HCT116 (cell line): ENCODE measurements at regions not wholly inside any gene's neighbourhood (a gene's known extent, or its start where the extent isn't known, plus 50 kb on each side); places are given as distances from the start of the nearest gene placed in this dataset.

ENCODE experiments used
- ATAC-seq: fragments of 200-7000 bp; cut with Tn5 transposase; 2 replicates; pipeline ENCODE4 v1.9.1; 2020; ENCODE audit warnings: mild to moderate bottlenecking, moderate library complexity
- BruUV-seq: library from RNA; stranded (reverse); fragments of 400-500 nt; replicated peaks from 2 replicates; lab custom pipeline; 2021; lab: Mats Ljungman, UMichigan
- CTCF ChIA-PET: fragments of 300-600 bp; sonication (Branson Sonifier 250); formaldehyde crosslinking; loops from one replicate; lab custom pipeline; 2021; ENCODE audit warnings: antibody characterized with exemption; lab: Charles Lee
- POLR2A ChIA-PET: fragments of 300-600, 350-600 bp; sonication (Branson Sonifier 250); formaldehyde crosslinking; loops from one replicate; lab custom pipeline; 2021; ENCODE audit warnings: antibody characterized with exemption; lab: Charles Lee
- RAD21 ChIA-PET, 2 experiments: fragments of 300-600 bp; sonication (Branson Sonifier 250); formaldehyde crosslinking; loops; one replicate each; lab custom pipeline; 2023; ENCODE audit warnings: low total read pairs in 2 of 2; ENCODE audit not compliant: uncharacterized antibody in 2 of 2, unreplicated experiment in 2 of 2, low non-redundant PET in 1 of 2; lab: Charles Lee
- DNase-seq: peaks from one replicate; pipeline ENCODE4 v3.0.0-alpha.2; 2010; ENCODE audit warnings: low read depth, low spot score
- H2AFZ ChIP-seq: fragments of 200-600 bp; shearing (Covaris generic), sonication (generic); 2 replicates; pipeline ENCODE4 v1.6.1; 2017; ENCODE audit warnings: low read depth, mixed run types, mixed read lengths, antibody characterized with exemption, low read length; ENCODE audit not compliant: poor library complexity, severe bottlenecking
- H3K27ac ChIP-seq: 2 replicates; pipeline ENCODE4 v1.5.1; 2012; ENCODE audit warnings: low read depth, low read length
- H3K27me3 ChIP-seq: fragments of 200-600 bp; sonication (generic); 2 replicates; pipeline ENCODE4 v1.6.1; 2016; ENCODE audit warnings: mixed run types, low read length, mixed read lengths; ENCODE audit not compliant: insufficient read depth
- H3K36me3 ChIP-seq, 2 experiments: fragments of 200-500 bp in 1 of 2; fragments of 200-600 bp in 1 of 2; sonication (Bioruptor generic) in 1 of 2; sonication (generic) in 1 of 2; 2 replicates each; pipeline versions ENCODE4 v1.5.1 to v1.6.1; 2014 to 2016; ENCODE audit warnings: low read length in 2 of 2, inconsistent platforms in 1 of 2, mixed read lengths in 1 of 2, mixed run types in 1 of 2; ENCODE audit not compliant: insufficient read depth in 2 of 2, control insufficient read depth in 1 of 2
- H3K4me1 ChIP-seq, 2 experiments: fragments of 200-600 bp in 1 of 2; sonication (generic) in 1 of 2; 2 replicates each; pipeline versions ENCODE4 v1.5.1 to v1.6.1; 2012 to 2017; ENCODE audit warnings: low read length in 2 of 2, inconsistent platforms in 1 of 2, mild to moderate bottlenecking in 1 of 2, mixed read lengths in 1 of 2, mixed run types in 1 of 2, moderate library complexity in 1 of 2; ENCODE audit not compliant: insufficient read depth in 2 of 2, control insufficient read depth in 1 of 2
- H3K4me2 ChIP-seq: fragments of 200-600 bp; sonication (generic); 2 replicates; pipeline ENCODE4 v1.6.1; 2017; ENCODE audit warnings: mixed run types, low read length, mixed read lengths
- H3K4me3 ChIP-seq, 2 experiments: fragments of 200-600 bp in 1 of 2; sonication (generic) in 1 of 2; replicated peaks in 1 of 2; 2 replicates each; pipeline ENCODE4 v1.5.1; 2011 to 2016; ENCODE audit warnings: low read length in 2 of 2, control low read depth in 1 of 2, low read depth in 1 of 2, mild to moderate bottlenecking in 1 of 2, mixed read lengths in 1 of 2, mixed run types in 1 of 2
- H3K79me2 ChIP-seq: fragments of 200-600 bp; sonication (generic); 2 replicates; pipeline ENCODE4 v1.6.1; 2017; ENCODE audit warnings: mild to moderate bottlenecking, mixed run types, low read length, moderate library complexity, mixed read lengths; ENCODE audit not compliant: insufficient read depth
- H3K9ac ChIP-seq: fragments of 200-600 bp; sonication (generic); 2 replicates; pipeline ENCODE4 v1.6.1; 2016; ENCODE audit warnings: low read length, mixed read lengths
- H3K9me2 ChIP-seq: fragments of 200-600 bp; sonication (generic), shearing (Covaris generic); 2 replicates; pipeline ENCODE4 v1.6.1; 2017; ENCODE audit warnings: mixed run types, mild to moderate bottlenecking, moderate library complexity; ENCODE audit not compliant: insufficient read depth
- H3K9me3 ChIP-seq, 2 experiments: fragments of 200-500 bp in 1 of 2; fragments of 200-600 bp in 1 of 2; sonication (Bioruptor generic) in 1 of 2; sonication (generic) in 1 of 2; 2 replicates each; pipeline ENCODE4 v1.6.1; 2014 to 2017; ENCODE audit warnings: low read length in 2 of 2, mixed read lengths in 2 of 2, inconsistent platforms in 1 of 2, low read depth in 1 of 2, mild to moderate bottlenecking in 1 of 2, mixed run types in 1 of 2, moderate library complexity in 1 of 2; ENCODE audit not compliant: control insufficient read depth in 1 of 2, insufficient read depth in 1 of 2
- H4K20me1 ChIP-seq: fragments of 200-600 bp; sonication (generic), shearing (Covaris generic); 2 replicates; pipeline ENCODE4 v1.6.1; 2017; ENCODE audit warnings: mixed run types, mild to moderate bottlenecking, moderate library complexity; ENCODE audit not compliant: insufficient read depth
- CBX3 ChIP-seq: IDR thresholded peaks from 2 replicates; pipeline ENCODE4 v1.6.1; 2012; ENCODE audit warnings: low read depth
- CEBPB ChIP-seq: IDR thresholded peaks from 2 replicates; pipeline ENCODE4 v1.6.1; 2012; ENCODE audit warnings: low read depth
- EGR1 ChIP-seq: IDR thresholded peaks from 2 replicates; pipeline ENCODE4 v1.6.1; 2012; ENCODE audit warnings: low read depth
- ELF1 ChIP-seq: IDR thresholded peaks from 2 replicates; pipeline ENCODE4 v1.6.1; 2012; ENCODE audit warnings: low read depth, borderline replicate concordance
- EZH2 ChIP-seq: fragments of 200-600 bp; sonication (generic); IDR thresholded peaks from 2 replicates; pipeline ENCODE4 v1.6.1; 2017; ENCODE audit warnings: antibody characterized with exemption, mixed run types
- EZH2phosphoT487 ChIP-seq: fragments of 200-600 bp; IDR thresholded peaks from 2 replicates; pipeline ENCODE4 v1.6.1; 2018; ENCODE audit warnings: antibody characterized with exemption, borderline replicate concordance
- FOSL1 ChIP-seq: IDR thresholded peaks from 2 replicates; pipeline ENCODE4 v1.6.1; 2012; ENCODE audit warnings: low read depth
- POLR2A ChIP-seq: IDR thresholded peaks from 2 replicates; pipeline ENCODE4 v1.7.0; 2011; ENCODE audit warnings: borderline replicate concordance; ENCODE audit not compliant: insufficient read depth, insufficient read length; ENCODE audit errors: extremely low read depth
- POLR2AphosphoS5 ChIP-seq: IDR thresholded peaks from 2 replicates; pipeline ENCODE4 v1.6.1; 2011; ENCODE audit warnings: mild to moderate bottlenecking, low read depth, low read length, moderate library complexity
- RAD21 ChIP-seq: IDR thresholded peaks from 2 replicates; pipeline ENCODE4 v1.6.1; 2012; ENCODE audit warnings: low read depth, mild to moderate bottlenecking
- REST ChIP-seq: IDR thresholded peaks from 2 replicates; pipeline ENCODE4 v1.6.1; 2012; ENCODE audit warnings: low read depth
- SIN3A ChIP-seq: IDR thresholded peaks from 2 replicates; pipeline ENCODE4 v1.6.1; 2012; ENCODE audit warnings: low read depth
- SRF ChIP-seq: IDR thresholded peaks from 2 replicates; pipeline ENCODE4 v1.6.1; 2012; ENCODE audit warnings: low read depth
- ZFX ChIP-seq: fragments of 450-650 bp; IDR thresholded peaks from 2 replicates; pipeline ENCODE4 v1.6.1; 2017
- intact Hi-C: fragments of 100-400 bp; cut with micrococcal nuclease; formaldehyde crosslinking; loops from 2 replicates; pipeline ENCODE4 v1.10.0; 2022
- TF ChIP-seq, protein P1 (sequence below): IDR thresholded peaks from 2 replicates; pipeline ENCODE4 v1.6.1; 2011; ENCODE audit warnings: mild to moderate bottlenecking, low read length, moderate library complexity; ENCODE audit not compliant: insufficient replicate concordance; ENCODE audit errors: extremely low read depth

DNA sequence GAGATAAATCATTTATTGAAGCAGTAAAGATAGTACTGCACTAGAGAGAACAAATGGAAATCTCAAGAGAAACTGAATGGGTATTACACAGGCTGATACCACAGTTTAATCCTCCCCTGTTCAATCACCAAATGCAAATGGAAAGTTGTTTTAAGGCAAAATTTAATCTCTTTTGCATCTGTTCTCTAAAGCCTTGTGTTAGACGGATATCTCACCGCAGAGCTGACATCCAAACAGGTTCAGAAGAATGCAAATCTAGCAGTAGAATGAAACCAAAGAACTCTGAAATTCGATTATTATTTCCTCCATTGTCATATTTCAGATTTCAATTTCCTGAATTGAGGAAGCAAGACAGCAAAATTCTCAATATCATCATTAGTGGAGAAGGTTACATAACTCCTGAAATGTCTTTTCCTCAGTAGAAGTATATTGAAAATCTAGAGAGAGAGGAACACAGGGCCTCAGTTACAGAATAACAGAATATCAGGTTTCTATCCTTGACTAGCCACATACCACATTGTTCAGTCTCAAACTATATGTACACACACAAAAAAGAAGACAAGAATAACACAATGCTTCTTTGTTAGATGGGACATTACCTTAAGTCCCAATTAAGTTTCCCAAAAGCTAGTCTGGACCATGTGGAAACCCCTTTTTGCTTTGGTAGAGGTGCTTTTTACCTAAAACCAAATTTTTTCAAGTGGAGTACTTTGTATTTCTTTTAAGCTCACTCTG lies 94.1 kb upstream of the BANK1 start:
- Histone ChIP-seq H4K20me1 (no peaks in the 10 kb centered on the region), H2AFZ (no peak overlapping the region), H3K36me3 (no peaks in the 10 kb centered on the region), H3K4me3 (no peak overlapping the region)
- CTCF ChIA-PET = no interaction called here
- no peak for DNase-seq
- TF ChIP-seq EZH2phosphoT487 = no peak
- no peak for TF ChIP-seq FOSL1
- no peak for TF ChIP-seq POLR2A
- TF ChIP-seq, protein P1, sequence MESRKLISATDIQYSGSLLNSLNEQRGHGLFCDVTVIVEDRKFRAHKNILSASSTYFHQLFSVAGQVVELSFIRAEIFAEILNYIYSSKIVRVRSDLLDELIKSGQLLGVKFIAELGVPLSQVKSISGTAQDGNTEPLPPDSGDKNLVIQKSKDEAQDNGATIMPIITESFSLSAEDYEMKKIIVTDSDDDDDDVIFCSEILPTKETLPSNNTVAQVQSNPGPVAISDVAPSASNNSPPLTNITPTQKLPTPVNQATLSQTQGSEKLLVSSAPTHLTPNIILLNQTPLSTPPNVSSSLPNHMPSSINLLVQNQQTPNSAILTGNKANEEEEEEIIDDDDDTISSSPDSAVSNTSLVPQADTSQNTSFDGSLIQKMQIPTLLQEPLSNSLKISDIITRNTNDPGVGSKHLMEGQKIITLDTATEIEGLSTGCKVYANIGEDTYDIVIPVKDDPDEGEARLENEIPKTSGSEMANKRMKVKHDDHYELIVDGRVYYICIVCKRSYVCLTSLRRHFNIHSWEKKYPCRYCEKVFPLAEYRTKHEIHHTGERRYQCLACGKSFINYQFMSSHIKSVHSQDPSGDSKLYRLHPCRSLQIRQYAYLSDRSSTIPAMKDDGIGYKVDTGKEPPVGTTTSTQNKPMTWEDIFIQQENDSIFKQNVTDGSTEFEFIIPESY = no peak
- TF ChIP-seq CEBPB = no peak
- no peak for TF ChIP-seq POLR2AphosphoS5
- no peak for TF ChIP-seq SIN3A
- no peak for TF ChIP-seq EZH2
- TF ChIP-seq CBX3 = no peak
- no peak for TF ChIP-seq EGR1
- TF ChIP-seq ELF1 = no peak
- TF ChIP-seq SRF = no peak
- TF ChIP-seq RAD21 = no peak
- TF ChIP-seq REST = no peak
- no peak for TF ChIP-seq ZFX
- TF ChIP-seq, all 23 proteins: peak for 0
- intact Hi-C loops = no loop called here
- RAD21 ChIA-PET = no interaction called here
- no TSS peak for BruUV-seq
- ATAC-seq = no peak
- H3K4me1 ChIP-seq = no peaks in the 10 kb centered on the region
- no peaks in the 10 kb centered on the region; the same call in 1 of the 2 replicates for H3K9me2 ChIP-seq
- H3K9me3 ChIP-seq = no peaks in the 10 kb centered on the region
- no peak overlapping the region for H3K4me2 ChIP-seq
- no peaks in the 10 kb centered on the region for H3K27me3 ChIP-seq
- H3K27ac ChIP-seq = no peak overlapping the region
- POLR2A ChIA-PET = no interaction called here
- H3K79me2 ChIP-seq = no peaks in the 10 kb centered on the region
- H3K9ac ChIP-seq = no peak overlapping the region
